Heart left ventricle (tissue), 13 donors: ENCODE measurements at regions not wholly inside any gene's neighbourhood (a gene's known extent, or its start where the extent isn't known, plus 50 kb on each side); places are given as distances from the start of the nearest gene placed in this dataset.

Source experiments
- POLR2A ChIP-seq, 2 donors: fragments of 450-650 bp; IDR thresholded peaks; one replicate each; pipeline ENCODE4 v1.6.1; 2017; ENCODE audit warnings: antibody characterized with exemption in 2 of 2, mild to moderate bottlenecking in 2 of 2, moderate library complexity in 2 of 2
- TF ChIP-seq, protein P1 (sequence below), 12 donors: fragments of 200-600 bp; sonication (generic) in 4 of 12; IDR thresholded peaks; one replicate each; pipeline versions ENCODE4 v1.5.0 to v1.8.0; 2018 to 2022; ENCODE audit warnings: antibody characterized with exemption in 12 of 12, mild to moderate bottlenecking in 5 of 12
- donor health status: ischemic (EF 13 %, LVEDD 7.1; RV severe dilation, severe dysfunction).
- donor health status: DM: no; HTN: yes; CAD: no.
- donor health status: DM: no; HTN: no; CAD: no.
- donor health status: ischemic (EF 25% LVEDD 6.9; RV normal size, moderate dysfunction).
- donor health status: ischemic (EF 25% LVEDD 5.7; RV mildly dilated, moderate dysfunction).
- donor health status: ischemic (EF 35%, LVEDD 5.7; RV mildly dilated, moderate dysfunction).
- donor health status: nonischemic (EF 11% LVEDD 7.7; RV severe dilation, severe dysfunction).
- donor health status: DM: yes; HTN: yes; CAD: no.
- donor health status: PGD.
- donor health status: ischemic (EF 29% LVEDD 5.4; RV normal size, mild dysfunction).
- donor health status: nonischemic (EF 23%, LVEDD 6.1; RV moderate dilation, normal function).

DNA sequence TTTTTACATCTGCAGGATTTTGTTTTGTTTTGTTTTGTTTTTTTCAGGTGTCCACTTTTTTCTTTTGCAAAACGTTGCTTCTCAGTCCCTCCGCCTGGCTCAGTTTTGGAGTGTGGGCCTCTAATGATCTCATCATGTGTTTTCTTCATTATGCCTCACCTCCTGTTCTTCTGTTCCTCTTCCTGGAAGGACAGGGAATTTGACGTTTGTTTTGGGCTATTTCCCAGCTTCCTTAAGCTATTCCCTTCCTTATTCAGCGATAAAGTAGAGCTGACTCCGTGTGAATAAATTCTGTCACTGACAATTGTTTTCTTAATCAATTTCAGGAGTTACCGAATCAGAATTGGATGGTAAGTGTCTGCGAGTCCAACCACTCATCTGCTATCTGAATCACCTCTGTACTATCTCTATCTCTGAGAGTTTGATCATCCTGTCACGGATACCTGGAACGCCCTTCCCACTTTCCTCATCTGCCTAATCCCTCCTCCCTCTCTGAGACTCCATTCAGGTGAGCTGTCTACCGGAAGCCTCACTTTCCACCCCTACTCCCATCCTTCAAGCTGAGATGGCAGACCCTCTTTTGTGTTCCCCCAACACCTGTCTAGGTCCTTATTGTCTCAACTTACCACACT, 218.4 kb downstream of the GATA3 start:
- TF ChIP-seq, protein P1, sequence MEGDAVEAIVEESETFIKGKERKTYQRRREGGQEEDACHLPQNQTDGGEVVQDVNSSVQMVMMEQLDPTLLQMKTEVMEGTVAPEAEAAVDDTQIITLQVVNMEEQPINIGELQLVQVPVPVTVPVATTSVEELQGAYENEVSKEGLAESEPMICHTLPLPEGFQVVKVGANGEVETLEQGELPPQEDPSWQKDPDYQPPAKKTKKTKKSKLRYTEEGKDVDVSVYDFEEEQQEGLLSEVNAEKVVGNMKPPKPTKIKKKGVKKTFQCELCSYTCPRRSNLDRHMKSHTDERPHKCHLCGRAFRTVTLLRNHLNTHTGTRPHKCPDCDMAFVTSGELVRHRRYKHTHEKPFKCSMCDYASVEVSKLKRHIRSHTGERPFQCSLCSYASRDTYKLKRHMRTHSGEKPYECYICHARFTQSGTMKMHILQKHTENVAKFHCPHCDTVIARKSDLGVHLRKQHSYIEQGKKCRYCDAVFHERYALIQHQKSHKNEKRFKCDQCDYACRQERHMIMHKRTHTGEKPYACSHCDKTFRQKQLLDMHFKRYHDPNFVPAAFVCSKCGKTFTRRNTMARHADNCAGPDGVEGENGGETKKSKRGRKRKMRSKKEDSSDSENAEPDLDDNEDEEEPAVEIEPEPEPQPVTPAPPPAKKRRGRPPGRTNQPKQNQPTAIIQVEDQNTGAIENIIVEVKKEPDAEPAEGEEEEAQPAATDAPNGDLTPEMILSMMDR (IDR thresholded peaks at IDR 0.05) = no peak
- TF ChIP-seq POLR2A (IDR thresholded peaks at IDR 0.05) = no peak
